MM.1S (cell line): ENCODE measurements at regions not wholly inside any gene's neighbourhood (a gene's known extent, or its start where the extent isn't known, plus 50 kb on each side); places are given as distances from the start of the nearest gene placed in this dataset.

Experiments
- EZH2phosphoT487 ChIP-seq: fragments of 300-600 bp; sonication (generic); IDR thresholded peaks from 2 replicates; pipeline ENCODE4 v1.6.1; 2018; ENCODE audit warnings: antibody characterized with exemption, low read length
- TF ChIP-seq, protein P1 (sequence below): fragments of 300-600 bp; sonication (generic); IDR thresholded peaks from 2 replicates; pipeline ENCODE4 v1.5.1; 2016; ENCODE audit warnings: antibody characterized with exemption, low read length, mixed read lengths

- TF ChIP-seq, protein P1, sequence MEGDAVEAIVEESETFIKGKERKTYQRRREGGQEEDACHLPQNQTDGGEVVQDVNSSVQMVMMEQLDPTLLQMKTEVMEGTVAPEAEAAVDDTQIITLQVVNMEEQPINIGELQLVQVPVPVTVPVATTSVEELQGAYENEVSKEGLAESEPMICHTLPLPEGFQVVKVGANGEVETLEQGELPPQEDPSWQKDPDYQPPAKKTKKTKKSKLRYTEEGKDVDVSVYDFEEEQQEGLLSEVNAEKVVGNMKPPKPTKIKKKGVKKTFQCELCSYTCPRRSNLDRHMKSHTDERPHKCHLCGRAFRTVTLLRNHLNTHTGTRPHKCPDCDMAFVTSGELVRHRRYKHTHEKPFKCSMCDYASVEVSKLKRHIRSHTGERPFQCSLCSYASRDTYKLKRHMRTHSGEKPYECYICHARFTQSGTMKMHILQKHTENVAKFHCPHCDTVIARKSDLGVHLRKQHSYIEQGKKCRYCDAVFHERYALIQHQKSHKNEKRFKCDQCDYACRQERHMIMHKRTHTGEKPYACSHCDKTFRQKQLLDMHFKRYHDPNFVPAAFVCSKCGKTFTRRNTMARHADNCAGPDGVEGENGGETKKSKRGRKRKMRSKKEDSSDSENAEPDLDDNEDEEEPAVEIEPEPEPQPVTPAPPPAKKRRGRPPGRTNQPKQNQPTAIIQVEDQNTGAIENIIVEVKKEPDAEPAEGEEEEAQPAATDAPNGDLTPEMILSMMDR = no peak
- no peak for TF ChIP-seq EZH2phosphoT487
Measured at GRCh38 chr3:31224936-31225335, 307.8 kb upstream of the STT3B start.
